ENCODE measurements at regions not wholly inside any gene's neighbourhood (a gene's known extent, or its start where the extent isn't known, plus 50 kb on each side); places are given as distances from the start of the nearest gene placed in this dataset.

- H3K9ac ChIP-seq (ENCODE audit: low read length): no peak overlapping the region
- intact Hi-C loops (cut with micrococcal nuclease): no loop called here
- BruUV-seq (replicated peaks): no TSS peak
- H4K20me1 ChIP-seq (ENCODE audit: insufficient read depth): no peaks in the 10 kb centered on the region
- POLR2A ChIA-PET: no interaction called here
- peaks cover 3% of the 10 kb centered on the region; the same call in 1 of the 2 replicates for H3K27me3 ChIP-seq (ENCODE audit: insufficient read depth, low read length)
- DNase-seq (ENCODE audit: low read depth, low spot score) (no peak), ATAC-seq (no peak)
- H3K4me1 ChIP-seq (ENCODE audit: control insufficient read depth in 1 of 2, insufficient read depth in 2 of 2, low read length in 2 of 2): peaks cover 0 to under 1% of the 10 kb centered on the region in 2 experiments; a peak in 1 of 4 replicates
- no peak for TF ChIP-seq SRF (IDR thresholded peaks at IDR 0.05; ENCODE audit: low read depth)
- TF ChIP-seq JUND (IDR thresholded peaks at IDR 0.05): no peak
- no peak for TF ChIP-seq TCF7L2 (IDR thresholded peaks at IDR 0.05; ENCODE audit: borderline replicate concordance, extremely low read depth, insufficient read depth, insufficient read length)
- TF ChIP-seq FOSL1 (IDR thresholded peaks at IDR 0.05; ENCODE audit: low read depth): no peak
- no peak for TF ChIP-seq CTCF (IDR thresholded peaks at IDR 0.05 in 2 of 3, conservative IDR thresholded peaks at IDR 0.05 in 1 of 3; ENCODE audit: borderline replicate concordance in 1 of 3, insufficient read depth in 1 of 3, low read depth in 2 of 3, low read length in 2 of 3)
- no peak for TF ChIP-seq CEBPB (IDR thresholded peaks at IDR 0.05; ENCODE audit: low read depth)
- TF ChIP-seq ZNF274 (IDR thresholded peaks at IDR 0.05; ENCODE audit: low read depth, low read length): no peak
- no peak for TF ChIP-seq EGR1 (IDR thresholded peaks at IDR 0.05; ENCODE audit: low read depth)
- no peak for TF ChIP-seq EZH2 (IDR thresholded peaks at IDR 0.05)
- TF ChIP-seq REST (IDR thresholded peaks at IDR 0.05; ENCODE audit: low read depth): no peak
- no peak for TF ChIP-seq YY1 (IDR thresholded peaks at IDR 0.05; ENCODE audit: extremely low read depth, insufficient replicate concordance, low read depth, low read length)
- TF ChIP-seq EZH2phosphoT487 (IDR thresholded peaks at IDR 0.05; ENCODE audit: borderline replicate concordance): no peak
- TF ChIP-seq MAX (IDR thresholded peaks at IDR 0.05): no peak
- TF ChIP-seq ELF1 (IDR thresholded peaks at IDR 0.05; ENCODE audit: borderline replicate concordance, low read depth): no peak
- TF ChIP-seq RAD21 (IDR thresholded peaks at IDR 0.05; ENCODE audit: low read depth): no peak
- no peak for TF ChIP-seq POLR2AphosphoS5 (IDR thresholded peaks at IDR 0.05; ENCODE audit: low read depth, low read length)
- no peak for TF ChIP-seq POLR2A (IDR thresholded peaks at IDR 0.05; ENCODE audit: borderline replicate concordance, extremely low read depth, insufficient read depth, insufficient read length)
- no peak for TF ChIP-seq CBX3 (IDR thresholded peaks at IDR 0.05; ENCODE audit: low read depth)
- H3K4me3 ChIP-seq (replicated peaks in 1 of 2; ENCODE audit: low read depth in 1 of 2, low read length in 2 of 2): no peak overlapping the region
- no peaks in the 10 kb centered on the region for H3K79me2 ChIP-seq (ENCODE audit: insufficient read depth, low read length)
- H3K4me2 ChIP-seq (ENCODE audit: low read length): no peak overlapping the region
- RAD21 ChIA-PET (ENCODE audit: low non-redundant PET in 1 of 2, low total read pairs in 2 of 2, uncharacterized antibody in 2 of 2, unreplicated experiment in 2 of 2): no interaction called here
- no peaks in the 10 kb centered on the region for H3K9me3 ChIP-seq (ENCODE audit: control insufficient read depth in 1 of 2, insufficient read depth in 1 of 2, low read depth in 1 of 2, low read length in 2 of 2)
- no peak overlapping the region for H2AFZ ChIP-seq (ENCODE audit: low read depth, low read length, poor library complexity, severe bottlenecking)
- CTCF ChIA-PET: no interaction called here
- no peak overlapping the region for H3K27ac ChIP-seq (ENCODE audit: low read depth, low read length)
- H3K36me3 ChIP-seq (ENCODE audit: control insufficient read depth in 1 of 2, insufficient read depth in 2 of 2, low read length in 2 of 2): no peaks in the 10 kb centered on the region
- H3K9me2 ChIP-seq (ENCODE audit: insufficient read depth): no peaks in the 10 kb centered on the region
Observed at GRCh38 chr22:34972191-34972897, 93.6 kb upstream of the ISX start.
